GM21529 (cell line): ENCODE measurements at regions not wholly inside any gene's neighbourhood (a gene's known extent, or its start where the extent isn't known, plus 50 kb on each side); places are given as distances from the start of the nearest gene placed in this dataset.

Experiments used
- ATAC-seq: cut with Tn5 transposase; IDR thresholded peaks from one replicate; pipeline ENCODE4 v1.9.1; 2021; ENCODE audit not compliant: unreplicated experiment

GRCh38 chr7:51731075-51731474, 414.5 kb upstream of the COBL start:
- ATAC-seq: no peak

- no peak for ATAC-seq
Observed at GRCh38 chr7:51727441-51727840, 410.8 kb upstream of the COBL start.

- no peak for ATAC-seq
Observed at GRCh38 chr7:51706851-51707250, 390.2 kb upstream of the COBL start.

GRCh38 chr7:51705701-51706100, 389.1 kb upstream of the COBL start:
- ATAC-seq: no peak

GRCh38 chr7:51702673-51703072, 386.1 kb upstream of the COBL start:
- no peak for ATAC-seq

GRCh38 chr7:51701935-51702334, 385.3 kb upstream of the COBL start:
- no peak for ATAC-seq

- ATAC-seq: no peak
Observed at GRCh38 chr7:51700593-51701215, 384.1 kb upstream of the COBL start.

GRCh38 chr7:51693258-51693657, 376.6 kb upstream of the COBL start:
- no peak for ATAC-seq

- no peak for ATAC-seq
Observed at GRCh38 chr7:51689547-51689946, 372.9 kb upstream of the COBL start.

GRCh38 chr7:51685794-51686193, 369.2 kb upstream of the COBL start:
- no peak for ATAC-seq

GRCh38 chr7:51680594-51681399, 364.2 kb upstream of the COBL start:
- ATAC-seq: no peak

GRCh38 chr7:51679358-51679757, 362.7 kb upstream of the COBL start:
- ATAC-seq: no peak

GRCh38 chr7:51666751-51667150, 350.1 kb upstream of the COBL start:
- ATAC-seq: no peak

- no peak for ATAC-seq
Observed at GRCh38 chr7:51666266-51666665, 349.7 kb upstream of the COBL start.

- ATAC-seq: no peak
Observed at GRCh38 chr7:51665045-51665780, 348.6 kb upstream of the COBL start.

- no peak for ATAC-seq
Observed at GRCh38 chr7:51660516-51660915, 343.9 kb upstream of the COBL start.

- no peak for ATAC-seq
Observed at GRCh38 chr7:51658684-51659083, 342.1 kb upstream of the COBL start.

- no peak for ATAC-seq
Observed at GRCh38 chr7:51647931-51648351, 331.3 kb upstream of the COBL start.

GRCh38 chr7:51647486-51647885, 330.9 kb upstream of the COBL start:
- no peak for ATAC-seq

GRCh38 chr7:51645702-51646298, 329.2 kb upstream of the COBL start:
- ATAC-seq: no peak

GRCh38 chr7:51645255-51645654, 328.6 kb upstream of the COBL start:
- no peak for ATAC-seq

- no peak for ATAC-seq
Observed at GRCh38 chr7:51644216-51644615, 327.6 kb upstream of the COBL start.
